ENCODE measurements at regions not wholly inside any gene's neighbourhood (a gene's known extent, or its start where the extent isn't known, plus 50 kb on each side); places are given as distances from the start of the nearest gene placed in this dataset.

GRCh38 chr4:127410201-127410600 is 222.6 kb upstream of the INTU start:
- TF ChIP-seq CTCF (IDR thresholded peaks at IDR 0.05; ENCODE audit: insufficient read depth, low read length) (no peak), REST (IDR thresholded peaks at IDR 0.05; ENCODE audit: insufficient replicate concordance, low read depth) (no peak), GABPA (IDR thresholded peaks at IDR 0.05; ENCODE audit: low read depth) (no peak), SPI1 (IDR thresholded peaks at IDR 0.05; ENCODE audit: borderline replicate concordance, low read depth) (no peak), POLR2AphosphoS5 (IDR thresholded peaks at IDR 0.05; ENCODE audit: low read depth) (no peak)
- DNase-seq (ENCODE audit: low read depth in 1 of 2, low spot score in 1 of 2): no peak
- H3K4me3 ChIP-seq (replicated peaks; ENCODE audit: insufficient read depth, low read length): no peak overlapping the region
- H3K27ac ChIP-seq (replicated peaks): no peak overlapping the region
- no peaks in the 10 kb centered on the region for H3K27me3 ChIP-seq (ENCODE audit: insufficient read depth, poor library complexity, severe bottlenecking)

- H3K27ac ChIP-seq (replicated peaks): no peak overlapping the region
- H3K27me3 ChIP-seq (ENCODE audit: insufficient read depth, poor library complexity, severe bottlenecking): no peaks in the 10 kb centered on the region
- DNase-seq (ENCODE audit: low read depth in 1 of 2, low spot score in 1 of 2): no peak
- TF ChIP-seq GABPA (IDR thresholded peaks at IDR 0.05; ENCODE audit: low read depth) (no peak), CTCF (IDR thresholded peaks at IDR 0.05; ENCODE audit: insufficient read depth, low read length) (no peak), POLR2AphosphoS5 (IDR thresholded peaks at IDR 0.05; ENCODE audit: low read depth) (no peak), SPI1 (IDR thresholded peaks at IDR 0.05; ENCODE audit: borderline replicate concordance, low read depth) (no peak), REST (IDR thresholded peaks at IDR 0.05; ENCODE audit: insufficient replicate concordance, low read depth) (no peak)
- H3K4me3 ChIP-seq (replicated peaks; ENCODE audit: insufficient read depth, low read length): no peak overlapping the region
Measured at GRCh38 chr4:127410644-127411043, 222.1 kb upstream of the INTU start.

- Histone ChIP-seq H3K27ac (replicated peaks) (no peak overlapping the region), H3K27me3 (ENCODE audit: insufficient read depth, poor library complexity, severe bottlenecking) (no peaks in the 10 kb centered on the region), H3K4me3 (replicated peaks; ENCODE audit: insufficient read depth, low read length) (no peak overlapping the region)
- no peak for TF ChIP-seq REST (IDR thresholded peaks at IDR 0.05; ENCODE audit: insufficient replicate concordance, low read depth)
- no peak for DNase-seq (ENCODE audit: low read depth in 1 of 2, low spot score in 1 of 2)
Measured at GRCh38 chr4:127414951-127415606, 217.7 kb upstream of the INTU start.

Measured in HL-60 (cell line).